WTC11 (cell line): ENCODE measurements at regions not wholly inside any gene's neighbourhood (a gene's known extent, or its start where the extent isn't known, plus 50 kb on each side); places are given as distances from the start of the nearest gene placed in this dataset.

ENCODE experiments used
- ATF6 ChIP-seq: sonication (generic); formaldehyde crosslinking; IDR thresholded peaks from 2 replicates; pipeline ENCODE4 v1.8.1; 2023; ENCODE audit warnings: mild to moderate bottlenecking, missing genetic modification reagents
- CREB1 ChIP-seq: sonication (generic); formaldehyde crosslinking; IDR thresholded peaks from 2 replicates; pipeline ENCODE4 v1.8.0; 2023; ENCODE audit warnings: mild to moderate bottlenecking, missing genetic modification reagents
- CTCF ChIP-seq: fragments of 200-600 bp; IDR thresholded peaks from 2 replicates; pipeline ENCODE4 v1.8.0; 2022; ENCODE audit warnings: antibody characterized with exemption
- ETV6 ChIP-seq: sonication (generic); formaldehyde crosslinking; IDR thresholded peaks from 2 replicates; pipeline ENCODE4 v1.8.1; 2022; ENCODE audit warnings: mild to moderate bottlenecking, missing genetic modification reagents
- FOXP1 ChIP-seq: sonication (generic); formaldehyde crosslinking; IDR thresholded peaks from 2 replicates; pipeline ENCODE4 v1.8.0; 2022; ENCODE audit warnings: missing genetic modification reagents, mild to moderate bottlenecking, moderate library complexity, borderline replicate concordance
- NR2C2 ChIP-seq: sonication (generic); formaldehyde crosslinking; IDR thresholded peaks from 2 replicates; pipeline ENCODE4 v1.8.0; 2022; ENCODE audit warnings: mild to moderate bottlenecking, missing genetic modification reagents
- PRDM15 ChIP-seq: sonication (generic); formaldehyde crosslinking; IDR thresholded peaks from 2 replicates; pipeline ENCODE4 v1.8.0; 2022; ENCODE audit warnings: missing genetic modification reagents
- SP1 ChIP-seq: sonication (generic); formaldehyde crosslinking; conservative IDR thresholded peaks from 2 replicates; pipeline ENCODE4 v1.8.1; 2022; ENCODE audit warnings: missing genetic modification reagents
- USF1 ChIP-seq: sonication (generic); formaldehyde crosslinking; IDR thresholded peaks from 2 replicates; pipeline ENCODE4 v1.8.0; 2022; ENCODE audit warnings: mild to moderate bottlenecking, missing genetic modification reagents
- USF2 ChIP-seq: sonication (generic); formaldehyde crosslinking; IDR thresholded peaks from 2 replicates; pipeline ENCODE4 v1.8.1; 2023; ENCODE audit warnings: mild to moderate bottlenecking, missing genetic modification reagents, moderate library complexity
- ZNF121 ChIP-seq: sonication (generic); formaldehyde crosslinking; IDR thresholded peaks from 2 replicates; pipeline ENCODE4 v1.8.0; 2023; ENCODE audit warnings: missing genetic modification reagents
- ZNF281 ChIP-seq: sonication (generic); formaldehyde crosslinking; IDR thresholded peaks from 2 replicates; pipeline ENCODE4 v1.8.0; 2023; ENCODE audit warnings: mild to moderate bottlenecking, missing genetic modification reagents
- ZNF317 ChIP-seq: sonication (generic); formaldehyde crosslinking; IDR thresholded peaks from 2 replicates; pipeline ENCODE4 v1.8.1; 2023; ENCODE audit warnings: low read depth, mild to moderate bottlenecking, moderate library complexity, missing genetic modification reagents, borderline replicate concordance
- ZNF396 ChIP-seq: fragments of 250-450 bp; sonication (Bioruptor Pico); IDR thresholded peaks from 2 replicates; pipeline ENCODE4 v1.8.0; 2021; ENCODE audit warnings: mild to moderate bottlenecking, moderate library complexity, borderline replicate concordance

- no peak for TF ChIP-seq ZNF121 (CRISPR knock-in tag)
- TF ChIP-seq USF1 (CRISPR knock-in tag), result no peak
- no peak for TF ChIP-seq USF2 (CRISPR knock-in tag)
- TF ChIP-seq CREB1 (CRISPR knock-in tag), result no peak
- TF ChIP-seq CTCF, result no peak
- no peak for TF ChIP-seq ATF6
- TF ChIP-seq ZNF281 (CRISPR knock-in tag), result no peak
- no peak for TF ChIP-seq PRDM15 (CRISPR knock-in tag)
- TF ChIP-seq FOXP1, result no peak
- no peak for TF ChIP-seq ETV6 (CRISPR knock-in tag)
- no peak for TF ChIP-seq ZNF317 (CRISPR knock-in tag)
- TF ChIP-seq SP1 (CRISPR knock-in tag), result no peak
- TF ChIP-seq NR2C2 (CRISPR knock-in tag), result no peak
- TF ChIP-seq ZNF396 (CRISPR knock-in tag), result no peak
These were observed 190.1 kb upstream of the ZNF217 start for GRCh38 chr20:53783768-53784167.
